Muscle of arm (tissue), 1 donor: ENCODE measurements at regions not wholly inside any gene's neighbourhood (a gene's known extent, or its start where the extent isn't known, plus 50 kb on each side); places are given as distances from the start of the nearest gene placed in this dataset.

Experiments used
- DNase-seq: peaks from one replicate; pipeline ENCODE4 v3.0.0-alpha.2; 2013

- no peak for DNase-seq
Measured at GRCh38 chr2:139296672-139297209, 516.6 kb upstream of the NXPH2 start.

GRCh38 chr2:139293992-139294548 lies 513.9 kb upstream of the NXPH2 start:
- no peak for DNase-seq

- DNase-seq: no peak
Measured at GRCh38 chr2:139281124-139281523, 500.9 kb upstream of the NXPH2 start.

GRCh38 chr2:139271879-139272278 lies 491.7 kb upstream of the NXPH2 start:
- DNase-seq: no peak

GRCh38 chr2:139271149-139271548 lies 491.0 kb upstream of the NXPH2 start:
- DNase-seq: no peak

- DNase-seq: no peak
Measured at GRCh38 chr2:139260052-139260430, 479.9 kb upstream of the NXPH2 start.

- no peak for DNase-seq
Measured at GRCh38 chr2:139259422-139260051, 479.3 kb upstream of the NXPH2 start.

- no peak for DNase-seq
Measured at GRCh38 chr2:139241286-139241685, 461.1 kb upstream of the NXPH2 start.

- DNase-seq: no peak
Measured at GRCh38 chr2:139237023-139237422, 456.8 kb upstream of the NXPH2 start.

GRCh38 chr2:139230881-139231280 lies 450.7 kb upstream of the NXPH2 start:
- no peak for DNase-seq

GRCh38 chr2:139228276-139228675 lies 448.1 kb upstream of the NXPH2 start:
- no peak for DNase-seq

GRCh38 chr2:139225961-139226360 lies 445.8 kb upstream of the NXPH2 start:
- no peak for DNase-seq

GRCh38 chr2:139218181-139218580 lies 438.0 kb upstream of the NXPH2 start:
- DNase-seq: no peak

- DNase-seq: no peak
Measured at GRCh38 chr2:139217641-139218040, 437.5 kb upstream of the NXPH2 start.

- DNase-seq: no peak
Measured at GRCh38 chr2:139216435-139216834, 436.2 kb upstream of the NXPH2 start.

- no peak for DNase-seq
Measured at GRCh38 chr2:139214801-139215200, 434.6 kb upstream of the NXPH2 start.

- no peak for DNase-seq
Measured at GRCh38 chr2:139209586-139209985, 429.4 kb upstream of the NXPH2 start.

- no peak for DNase-seq
Measured at GRCh38 chr2:139201516-139201915, 421.3 kb upstream of the NXPH2 start.

- no peak for DNase-seq
Measured at GRCh38 chr2:139196754-139197153, 416.6 kb upstream of the NXPH2 start.

- no peak for DNase-seq
Measured at GRCh38 chr2:139194546-139194945, 414.4 kb upstream of the NXPH2 start.

- no peak for DNase-seq
Measured at GRCh38 chr2:139177041-139177440, 396.9 kb upstream of the NXPH2 start.

- DNase-seq: no peak
Measured at GRCh38 chr2:139175510-139175909, 395.3 kb upstream of the NXPH2 start.

GRCh38 chr2:139170406-139170805 lies 390.2 kb upstream of the NXPH2 start:
- DNase-seq: no peak

- DNase-seq: no peak
Measured at GRCh38 chr2:139165601-139166000, 385.4 kb upstream of the NXPH2 start.
